Posterior cingulate gyrus (tissue), 11 donors: ENCODE measurements at regions not wholly inside any gene's neighbourhood (a gene's known extent, or its start where the extent isn't known, plus 50 kb on each side); places are given as distances from the start of the nearest gene placed in this dataset.

Source experiments
- DNase-seq, 10 donors: peaks; one replicate each; pipeline versions ENCODE4 v3.0.0 to v3.0.0-alpha.2; 2020 to 2021; ENCODE audit warnings: mixed read lengths in 3 of 10
- intact Hi-C: fragments of 100-400 bp; cut with DNase I; formaldehyde crosslinking; loops from one replicate; pipeline ENCODE4 v1.15.1; 2023

- intact Hi-C loops = no loop called here
- DNase-seq = no peak
Measured at GRCh38 chr10:30256084-30256483, 93.0 kb downstream of the MTPAP start.

GRCh38 chr10:30254926-30255325, 94.2 kb downstream of the MTPAP start:
- intact Hi-C loops = no loop called here
- no peak for DNase-seq

DNA sequence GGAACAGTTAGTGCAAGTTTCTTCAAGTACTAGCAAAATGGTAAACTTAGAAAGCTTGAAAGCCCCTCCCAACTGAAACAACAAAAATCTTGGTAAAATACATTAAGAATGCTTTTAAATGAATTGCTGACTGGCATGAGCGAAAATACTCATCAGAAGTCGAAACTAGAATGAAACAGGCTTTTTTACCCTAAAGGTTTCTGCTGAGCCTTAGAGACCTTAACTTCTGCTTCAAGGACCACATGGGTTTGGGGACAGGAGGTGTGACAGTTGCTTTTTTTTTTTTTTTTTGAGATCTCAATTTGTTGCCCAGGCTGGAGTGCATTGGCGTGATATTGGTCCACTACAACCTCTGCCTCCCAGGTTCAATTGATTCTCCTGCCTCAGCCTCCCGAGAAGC, 100.3 kb downstream of the MTPAP start:
- DNase-seq = no peak
- intact Hi-C loops = no loop called here

- intact Hi-C loops = no loop called here
- DNase-seq = no peak
Measured at GRCh38 chr10:30247704-30248103, 101.4 kb downstream of the MTPAP start.

DNA sequence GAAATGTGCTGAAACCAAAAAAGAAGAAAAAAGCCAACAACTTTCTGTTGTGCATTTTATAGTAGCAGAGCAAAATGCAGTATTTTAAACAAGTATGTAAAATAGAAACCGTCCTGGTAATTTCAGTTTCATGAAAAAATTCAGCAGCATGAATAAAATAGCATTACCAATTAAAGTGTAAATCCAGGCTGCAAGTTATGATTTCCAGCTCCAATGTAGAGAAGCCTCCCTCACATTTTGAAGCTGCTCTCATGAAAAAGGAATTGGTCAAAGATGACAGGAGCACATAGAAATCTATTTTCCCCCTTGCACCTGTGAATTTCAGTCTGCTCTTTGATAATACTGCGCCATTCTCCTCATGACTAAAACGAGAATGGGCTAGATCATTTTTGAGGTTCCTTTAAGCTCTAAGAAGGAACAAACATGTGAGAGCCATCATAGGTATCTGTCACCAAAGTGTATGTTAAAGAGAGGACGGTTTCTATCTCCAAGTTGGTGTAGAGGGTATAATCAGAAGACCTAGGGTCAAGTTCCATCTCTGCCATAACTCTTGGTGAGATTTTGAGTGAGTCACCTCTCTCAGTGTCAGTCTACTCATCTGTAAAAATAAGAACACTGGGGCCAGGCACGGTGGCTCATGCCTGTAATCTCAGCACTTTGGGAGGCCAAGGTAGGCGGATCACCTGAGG, 107.5 kb downstream of the MTPAP start:
- intact Hi-C loops = loop anchor here (5.0 kb wide), 1 partner anchor 244 kb away; no protein-coding TSS in a partner anchor
- no peak for DNase-seq

- intact Hi-C loops = no loop called here
Measured at GRCh38 chr10:30238836-30239235, 110.2 kb downstream of the MTPAP start.

DNA sequence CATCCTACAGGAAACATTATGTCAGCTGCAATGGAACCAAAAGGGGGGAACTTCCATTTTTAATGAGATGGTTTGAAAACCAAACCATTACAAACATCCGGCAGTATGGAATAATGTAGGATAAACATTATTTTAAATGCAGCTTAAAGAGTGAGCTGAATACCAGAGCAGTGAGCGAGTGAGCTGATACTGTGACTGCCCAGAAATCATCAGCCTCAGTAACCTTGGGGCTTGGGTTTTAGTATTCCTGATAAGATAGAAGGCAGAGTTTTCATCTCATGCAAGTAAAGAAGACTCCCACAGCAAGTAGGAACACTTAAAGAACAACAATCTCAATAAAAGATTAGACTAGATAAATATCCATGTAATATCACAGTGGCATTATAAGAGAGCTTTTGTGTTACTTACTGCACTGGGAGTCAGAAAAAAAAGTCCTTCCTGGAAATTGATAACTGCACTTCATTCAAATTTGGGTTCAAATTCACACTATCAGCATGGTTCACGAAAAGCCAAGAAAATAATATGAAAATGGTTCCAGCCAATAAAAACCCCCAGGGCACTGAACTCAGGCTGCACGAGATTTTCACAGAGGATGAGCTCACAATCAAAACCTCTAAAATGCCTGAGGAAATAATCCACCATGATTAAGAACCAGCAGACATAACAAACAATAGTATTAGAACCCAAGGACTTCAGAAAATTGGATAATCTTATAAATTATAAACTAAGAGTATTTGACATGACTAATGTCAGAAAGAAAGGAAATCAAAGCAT, 115.7 kb downstream of the MTPAP start:
- intact Hi-C loops = no loop called here

More at GRCh38 chr10:30238836-30239235, 110.2 kb downstream of the MTPAP start:
- no peak for DNase-seq

DNA sequence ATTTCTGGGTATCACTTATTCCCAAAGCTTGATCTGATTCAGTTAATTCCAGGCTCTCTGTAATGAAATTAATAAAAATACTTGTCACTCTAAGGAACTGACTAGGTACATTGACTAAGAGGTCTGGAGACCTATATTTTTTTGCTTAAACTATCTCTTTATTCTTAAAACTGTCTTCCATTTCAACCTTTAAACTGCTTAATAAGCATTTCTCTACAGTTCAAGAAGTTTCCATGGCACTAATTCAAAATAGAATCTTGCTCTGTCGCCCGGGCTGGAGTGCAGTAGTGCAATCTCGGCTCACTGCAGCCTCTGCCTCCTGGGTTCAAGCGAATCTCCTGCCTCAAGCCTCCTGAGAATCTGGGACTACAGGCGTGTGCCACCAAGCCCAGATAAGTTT, 117.4 kb downstream of the MTPAP start:
- intact Hi-C loops = no loop called here
- no peak for DNase-seq

More for the DNA sequence above, 115.7 kb downstream of the MTPAP start:
- no peak for DNase-seq

DNA sequence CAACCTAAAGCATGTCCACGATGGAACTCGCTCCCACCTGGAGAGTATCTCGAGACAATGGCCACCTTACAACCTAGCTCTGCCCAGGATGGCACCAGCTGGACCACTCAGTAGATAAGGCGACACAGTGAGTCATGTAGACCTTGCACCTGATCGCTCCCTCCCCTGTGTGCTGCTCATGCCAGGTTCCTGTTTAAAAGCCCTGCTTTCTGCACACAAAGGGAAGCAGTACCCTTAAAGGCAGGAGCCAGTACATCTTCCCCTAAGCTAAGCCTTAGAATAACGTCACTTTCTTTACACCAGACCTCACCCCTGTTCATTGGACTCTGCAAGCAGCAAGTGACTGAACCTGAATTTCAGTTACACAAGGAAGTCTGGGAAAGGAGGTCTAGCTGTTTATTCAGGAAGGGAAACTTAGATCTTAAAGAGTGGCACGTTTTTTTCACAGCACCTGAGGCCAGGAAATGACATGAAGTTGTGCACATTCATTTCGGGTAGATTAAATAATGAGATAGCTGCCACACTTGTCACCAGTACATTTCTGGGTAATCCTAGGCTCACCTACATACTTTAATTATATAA, 117.9 kb downstream of the MTPAP start:
- DNase-seq = no peak
- intact Hi-C loops = no loop called here

DNA sequence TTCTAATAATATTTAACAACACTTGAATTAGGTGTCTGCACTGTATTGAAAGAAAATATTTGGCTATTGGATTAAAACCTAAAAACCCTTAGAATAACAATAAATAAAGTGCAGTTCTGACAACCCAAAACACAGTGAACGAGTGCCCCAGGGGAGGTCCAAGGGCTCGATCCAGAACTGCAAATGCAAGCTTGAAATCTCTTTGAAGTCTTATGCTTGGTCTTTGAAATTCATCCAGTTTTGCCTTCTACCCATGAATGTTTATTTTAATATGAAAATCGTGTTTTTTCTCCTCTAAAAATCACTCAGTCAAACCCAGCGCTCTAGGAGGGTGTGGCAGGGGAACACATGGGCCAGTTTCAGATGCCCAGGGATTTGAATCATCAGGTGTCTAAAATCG, 119.5 kb downstream of the MTPAP start:
- intact Hi-C loops = no loop called here
- no peak for DNase-seq

- DNase-seq = no peak
- intact Hi-C loops = no loop called here
Measured at GRCh38 chr10:30228417-30229036, 120.6 kb downstream of the MTPAP start.

- intact Hi-C loops = no loop called here
- no peak for DNase-seq
Measured at GRCh38 chr10:30227481-30227880, 121.6 kb downstream of the MTPAP start.

DNA sequence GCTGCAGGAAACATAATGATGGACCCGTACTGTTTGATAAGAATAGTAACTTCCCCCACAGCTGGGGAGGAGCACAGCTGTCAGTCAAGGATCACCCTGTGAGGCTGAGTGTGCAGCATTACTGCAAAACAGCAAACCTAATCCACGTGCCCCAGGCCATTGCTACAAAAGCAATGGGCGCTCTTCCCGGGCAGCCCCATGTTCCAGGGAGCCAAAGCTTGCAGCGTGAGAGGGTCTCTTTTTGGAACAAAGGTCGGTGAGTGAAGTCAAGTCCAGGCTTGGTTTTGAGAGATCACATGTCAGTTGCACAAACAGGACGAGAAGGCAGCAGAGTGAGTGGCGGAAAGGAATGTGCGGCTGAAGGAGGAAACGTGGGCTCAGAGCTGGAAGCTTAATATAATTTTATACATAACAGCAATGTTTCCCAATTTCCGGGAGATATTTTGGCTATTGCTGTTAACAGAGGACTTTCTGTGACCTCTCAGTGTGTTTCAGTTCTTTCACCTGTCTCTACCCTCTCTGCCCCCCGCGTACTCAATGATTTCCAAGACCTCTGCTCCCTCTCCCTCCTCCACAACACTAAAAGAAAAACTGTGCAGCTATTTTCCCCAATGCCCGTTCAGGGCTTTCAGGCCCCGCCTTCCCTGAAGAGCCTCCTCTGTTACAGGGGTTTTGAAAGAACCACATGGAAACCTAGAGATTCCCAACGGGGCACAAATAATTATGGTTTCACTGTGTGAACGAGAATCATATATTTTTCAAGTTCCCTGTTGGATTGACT, 128.9 kb downstream of the MTPAP start:
- intact Hi-C loops = no loop called here
- no peak for DNase-seq

GRCh38 chr10:30216821-30217220, 132.3 kb downstream of the MTPAP start:
- intact Hi-C loops = no loop called here
- DNase-seq = no peak

- no peak for DNase-seq
- intact Hi-C loops = no loop called here
Measured at GRCh38 chr10:30215623-30216022, 133.5 kb downstream of the MTPAP start.

DNA sequence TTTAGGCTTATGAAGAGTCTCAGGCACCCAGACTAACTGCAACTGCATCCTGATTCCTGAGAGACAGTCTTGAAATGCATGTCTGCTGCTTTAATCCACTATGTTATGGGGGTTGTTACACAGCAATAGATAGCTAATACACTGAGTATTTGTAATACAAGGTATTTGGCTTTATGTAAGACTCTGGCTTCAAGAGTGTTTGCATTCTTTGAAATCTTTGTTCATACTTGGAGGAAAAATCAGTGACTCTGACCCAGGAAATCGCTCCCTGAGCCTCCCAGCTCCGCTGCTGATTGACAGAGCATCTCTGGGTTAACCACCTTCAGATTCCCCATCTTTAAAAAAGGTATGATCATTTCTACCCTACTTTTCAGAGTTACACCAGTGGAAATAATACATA, 133.9 kb downstream of the MTPAP start:
- DNase-seq = no peak
- intact Hi-C loops = no loop called here

- intact Hi-C loops = no loop called here
- no peak for DNase-seq
Measured at GRCh38 chr10:30210296-30210695, 138.8 kb downstream of the MTPAP start.

DNA sequence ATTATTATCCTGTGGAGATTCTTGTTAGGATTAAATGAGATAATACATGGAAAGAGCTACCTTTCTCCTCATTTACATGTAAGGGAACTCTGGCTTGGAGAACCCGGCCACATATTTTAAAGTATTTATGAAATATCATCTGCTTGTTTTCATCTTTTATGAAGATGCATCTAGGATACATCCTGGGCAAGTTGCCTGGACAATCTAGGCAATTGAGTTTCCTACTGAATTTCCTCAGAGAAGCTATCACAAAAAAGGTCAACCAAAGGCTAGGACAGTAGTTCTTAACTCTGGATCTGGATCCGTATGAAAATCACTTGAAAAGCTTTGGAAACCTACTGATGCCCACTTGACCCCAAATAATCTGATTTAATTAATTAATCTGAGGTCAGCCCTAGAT, 140.7 kb downstream of the MTPAP start:
- DNase-seq = no peak
- intact Hi-C loops = no loop called here

- intact Hi-C loops = no loop called here
- DNase-seq = no peak
Measured at GRCh38 chr10:30207485-30208052, 141.5 kb downstream of the MTPAP start.

GRCh38 chr10:30200017-30200415, 140.6 kb upstream of the JCAD start:
- no peak for DNase-seq
- intact Hi-C loops = no loop called here
